LNCaP clone FGC (cell line): ENCODE measurements at regions not wholly inside any gene's neighbourhood (a gene's known extent, or its start where the extent isn't known, plus 50 kb on each side); places are given as distances from the start of the nearest gene placed in this dataset.

ENCODE experiments used
- DNase-seq: peaks from one replicate; pipeline ENCODE4 v3.0.0-alpha.2; 2011; ENCODE audit warnings: low read depth
- H3K4me3 ChIP-seq: 2 replicates; pipeline ENCODE4 v1.5.1; 2011; ENCODE audit warnings: mild to moderate bottlenecking, low read depth, low read length, control low read depth
- TF ChIP-seq, protein P1 (sequence below): IDR thresholded peaks from 2 replicates; pipeline ENCODE4 v1.5.1; 2012; ENCODE audit warnings: mild to moderate bottlenecking; ENCODE audit not compliant: control insufficient read depth, insufficient read depth; ENCODE audit errors: extremely low read depth

DNA sequence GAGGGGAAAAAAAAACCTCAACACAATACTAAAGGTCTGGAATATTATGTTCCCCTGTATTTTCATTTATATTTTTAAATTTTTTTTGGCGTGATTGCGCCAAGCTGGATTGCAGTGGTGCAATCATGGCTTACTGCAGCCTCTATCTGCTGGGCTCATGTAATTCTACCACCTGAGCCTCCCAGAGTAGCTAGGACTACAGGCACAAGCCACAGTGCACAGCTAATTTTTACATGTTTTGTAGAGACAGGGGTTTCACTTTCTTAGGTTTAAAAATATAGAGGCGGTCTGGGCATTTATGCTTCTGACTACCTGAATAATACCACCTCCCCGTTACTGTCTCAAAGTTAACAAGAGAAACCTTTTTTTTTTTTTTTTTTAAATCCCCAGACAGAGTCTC is 51.1 kb upstream of the MAP4 start:
- no peak for DNase-seq
- TF ChIP-seq, protein P1, sequence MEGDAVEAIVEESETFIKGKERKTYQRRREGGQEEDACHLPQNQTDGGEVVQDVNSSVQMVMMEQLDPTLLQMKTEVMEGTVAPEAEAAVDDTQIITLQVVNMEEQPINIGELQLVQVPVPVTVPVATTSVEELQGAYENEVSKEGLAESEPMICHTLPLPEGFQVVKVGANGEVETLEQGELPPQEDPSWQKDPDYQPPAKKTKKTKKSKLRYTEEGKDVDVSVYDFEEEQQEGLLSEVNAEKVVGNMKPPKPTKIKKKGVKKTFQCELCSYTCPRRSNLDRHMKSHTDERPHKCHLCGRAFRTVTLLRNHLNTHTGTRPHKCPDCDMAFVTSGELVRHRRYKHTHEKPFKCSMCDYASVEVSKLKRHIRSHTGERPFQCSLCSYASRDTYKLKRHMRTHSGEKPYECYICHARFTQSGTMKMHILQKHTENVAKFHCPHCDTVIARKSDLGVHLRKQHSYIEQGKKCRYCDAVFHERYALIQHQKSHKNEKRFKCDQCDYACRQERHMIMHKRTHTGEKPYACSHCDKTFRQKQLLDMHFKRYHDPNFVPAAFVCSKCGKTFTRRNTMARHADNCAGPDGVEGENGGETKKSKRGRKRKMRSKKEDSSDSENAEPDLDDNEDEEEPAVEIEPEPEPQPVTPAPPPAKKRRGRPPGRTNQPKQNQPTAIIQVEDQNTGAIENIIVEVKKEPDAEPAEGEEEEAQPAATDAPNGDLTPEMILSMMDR, result no peak
- no peak overlapping the region for H3K4me3 ChIP-seq
